Lower leg skin (tissue), 4 donors: ENCODE measurements at regions not wholly inside any gene's neighbourhood (a gene's known extent, or its start where the extent isn't known, plus 50 kb on each side); places are given as distances from the start of the nearest gene placed in this dataset.

ENCODE experiments used
- DNase-seq, 2 donors: peaks; one replicate each; pipeline ENCODE4 v3.0.0-alpha.2; 2019; ENCODE audit warnings: low spot score in 2 of 2
- H3K4me3 ChIP-seq: fragments of 200-600 bp; sonication (generic); 2 replicates; pipeline ENCODE4 v1.5.1; 2017; ENCODE audit warnings: mild to moderate bottlenecking, low read depth; ENCODE audit not compliant: poor library complexity, severe bottlenecking
- POLR2A ChIP-seq, 2 donors: fragments of 450-650 bp; IDR thresholded peaks; one replicate each; pipeline ENCODE4 v1.6.1; 2016 to 2017; ENCODE audit warnings: antibody characterized with exemption in 2 of 2, mild to moderate bottlenecking in 1 of 2, moderate library complexity in 1 of 2
- WGBS, 2 donors: methylation state at CpG; one replicate each; pipeline ENCODE4 v1.1.5; 2018; 5-methylcytosine and 5-hydroxymethylcytosine counted together
- intact Hi-C: fragments of 100-400 bp; cut with DNase I; formaldehyde crosslinking; loops from one replicate; pipeline ENCODE4 v1.15.0; 2023; ENCODE audit warnings: low total_unique reads
- TF ChIP-seq, protein P1 (sequence below), 3 donors: fragments of 450-650 bp; IDR thresholded peaks; one replicate each; pipeline ENCODE4 v1.5.1; 2016; ENCODE audit warnings: antibody characterized with exemption in 3 of 3, mild to moderate bottlenecking in 3 of 3, moderate library complexity in 2 of 3

DNA sequence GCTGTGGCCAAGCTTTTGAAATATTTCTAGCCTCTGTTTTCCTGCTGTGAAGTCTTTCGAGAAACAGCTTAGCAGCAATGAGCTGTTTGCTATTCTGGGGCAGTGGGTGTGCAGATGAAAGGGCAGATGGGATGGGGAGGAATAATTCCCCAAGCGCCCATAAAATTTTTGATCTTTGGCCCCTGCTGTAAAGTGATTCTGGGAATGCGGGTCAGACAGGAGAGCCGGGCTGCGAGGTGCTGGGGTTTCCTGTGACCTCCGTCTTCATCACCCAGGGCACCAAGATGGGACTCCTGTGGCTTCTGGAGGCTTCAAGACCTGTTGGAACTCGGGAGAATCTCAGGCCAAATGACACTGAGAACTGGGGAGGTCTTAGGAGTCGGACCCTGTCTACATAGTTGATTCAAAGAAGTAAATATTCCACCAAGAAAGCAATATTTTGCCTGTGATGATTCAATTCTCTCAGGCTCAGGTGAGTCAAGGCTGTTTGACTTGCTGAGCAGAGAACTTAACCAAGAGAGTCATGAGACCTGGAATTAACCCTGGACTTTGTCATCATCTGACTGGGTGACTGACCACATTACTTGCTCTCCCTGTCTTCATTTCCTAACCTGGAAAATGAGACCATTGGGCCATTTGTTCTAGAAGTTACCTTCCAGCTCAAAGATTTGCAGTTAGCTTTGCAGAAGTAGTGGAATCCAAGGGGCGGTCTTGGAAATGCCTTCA, 86.4 kb downstream of the POLR2M start:
- no peak for DNase-seq
- intact Hi-C loops = no loop called here
- 89 to 90% methylated on average over 9 of the region's 9 CpGs for WGBS, 2 donors
- TF ChIP-seq POLR2A (IDR thresholded peaks at IDR 0.05) = no peak
- TF ChIP-seq, protein P1, sequence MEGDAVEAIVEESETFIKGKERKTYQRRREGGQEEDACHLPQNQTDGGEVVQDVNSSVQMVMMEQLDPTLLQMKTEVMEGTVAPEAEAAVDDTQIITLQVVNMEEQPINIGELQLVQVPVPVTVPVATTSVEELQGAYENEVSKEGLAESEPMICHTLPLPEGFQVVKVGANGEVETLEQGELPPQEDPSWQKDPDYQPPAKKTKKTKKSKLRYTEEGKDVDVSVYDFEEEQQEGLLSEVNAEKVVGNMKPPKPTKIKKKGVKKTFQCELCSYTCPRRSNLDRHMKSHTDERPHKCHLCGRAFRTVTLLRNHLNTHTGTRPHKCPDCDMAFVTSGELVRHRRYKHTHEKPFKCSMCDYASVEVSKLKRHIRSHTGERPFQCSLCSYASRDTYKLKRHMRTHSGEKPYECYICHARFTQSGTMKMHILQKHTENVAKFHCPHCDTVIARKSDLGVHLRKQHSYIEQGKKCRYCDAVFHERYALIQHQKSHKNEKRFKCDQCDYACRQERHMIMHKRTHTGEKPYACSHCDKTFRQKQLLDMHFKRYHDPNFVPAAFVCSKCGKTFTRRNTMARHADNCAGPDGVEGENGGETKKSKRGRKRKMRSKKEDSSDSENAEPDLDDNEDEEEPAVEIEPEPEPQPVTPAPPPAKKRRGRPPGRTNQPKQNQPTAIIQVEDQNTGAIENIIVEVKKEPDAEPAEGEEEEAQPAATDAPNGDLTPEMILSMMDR (IDR thresholded peaks at IDR 0.05) = no peak
- H3K4me3 ChIP-seq = no peak overlapping the region

DNA sequence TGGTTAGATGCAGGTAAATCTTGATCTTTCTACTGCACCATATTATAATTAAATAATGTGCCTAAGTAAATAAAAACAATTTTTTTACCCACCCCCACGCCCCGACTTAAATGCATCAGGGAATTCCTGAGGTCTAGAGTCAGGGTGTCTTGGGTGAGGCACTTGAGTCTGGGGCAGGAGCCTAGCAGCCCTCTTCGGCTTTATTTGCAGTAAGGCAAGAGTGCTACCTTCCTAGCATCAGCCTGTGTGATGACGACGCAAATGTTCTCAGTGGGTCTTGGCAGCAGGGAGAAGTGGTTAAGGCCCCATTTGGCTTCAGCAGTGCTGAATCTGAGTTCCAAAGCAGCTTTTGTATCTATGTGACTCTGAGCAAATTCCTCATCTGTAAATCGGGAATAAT, 88.7 kb downstream of the POLR2M start:
- no peak for DNase-seq
- no peak for TF ChIP-seq POLR2A (IDR thresholded peaks at IDR 0.05)
- TF ChIP-seq, protein P1 (IDR thresholded peaks at IDR 0.05) = no peak
- intact Hi-C loops = no loop called here
- 77 to 89% methylated on average over 6 of the region's 6 CpGs for WGBS, 2 donors
- no peak overlapping the region for H3K4me3 ChIP-seq

DNA sequence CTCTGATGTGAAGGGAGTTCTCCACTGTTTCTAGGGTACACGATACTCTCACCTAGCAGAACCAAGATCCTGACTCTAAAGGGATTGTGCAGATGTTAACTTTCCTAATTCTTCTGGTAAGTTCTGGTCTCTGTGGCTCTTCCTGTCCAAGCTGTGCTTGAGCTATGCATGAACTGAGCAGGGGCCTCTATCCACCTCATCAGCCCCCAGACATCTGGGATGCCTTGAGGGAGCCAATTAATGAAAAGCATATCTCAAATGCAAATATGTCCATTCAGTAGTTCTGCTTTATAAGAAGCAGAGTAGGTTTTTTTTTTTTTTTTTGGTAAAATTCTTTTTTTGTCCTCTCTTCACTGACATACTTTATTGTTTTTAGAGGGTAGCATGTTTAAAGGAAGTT, 89.6 kb downstream of the POLR2M start:
- no peak overlapping the region for H3K4me3 ChIP-seq
- DNase-seq = no peak
- TF ChIP-seq, protein P1 (IDR thresholded peaks at IDR 0.05) = no peak
- no peak for TF ChIP-seq POLR2A (IDR thresholded peaks at IDR 0.05)
- WGBS, 2 donors = 100% methylated on average over 1 of the region's 1 CpG
- intact Hi-C loops = no loop called here

DNA sequence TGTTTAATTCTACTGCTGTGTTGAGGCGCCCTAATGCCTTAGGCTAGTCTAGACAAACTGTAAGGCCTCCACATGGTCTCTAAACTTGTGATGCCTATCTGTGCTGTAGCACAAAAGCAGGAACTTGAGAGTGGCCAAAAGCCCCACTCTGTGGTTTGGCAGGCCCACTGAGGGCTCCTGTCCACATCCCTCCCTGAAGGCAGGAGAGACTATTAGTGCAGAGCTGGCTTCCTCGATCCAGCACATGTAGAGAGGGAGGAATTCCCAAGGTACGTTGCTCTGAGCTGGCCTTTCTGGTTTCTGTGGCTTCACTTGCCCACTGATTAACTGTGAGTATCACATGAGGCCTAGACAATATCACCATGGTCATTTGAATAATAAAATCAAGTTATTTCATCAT, 90.6 kb downstream of the POLR2M start:
- TF ChIP-seq POLR2A (IDR thresholded peaks at IDR 0.05) = no peak
- TF ChIP-seq, protein P1 (IDR thresholded peaks at IDR 0.05) = no peak
- 81 to 85% methylated on average over 3 of the region's 3 CpGs for WGBS, 2 donors

DNA sequence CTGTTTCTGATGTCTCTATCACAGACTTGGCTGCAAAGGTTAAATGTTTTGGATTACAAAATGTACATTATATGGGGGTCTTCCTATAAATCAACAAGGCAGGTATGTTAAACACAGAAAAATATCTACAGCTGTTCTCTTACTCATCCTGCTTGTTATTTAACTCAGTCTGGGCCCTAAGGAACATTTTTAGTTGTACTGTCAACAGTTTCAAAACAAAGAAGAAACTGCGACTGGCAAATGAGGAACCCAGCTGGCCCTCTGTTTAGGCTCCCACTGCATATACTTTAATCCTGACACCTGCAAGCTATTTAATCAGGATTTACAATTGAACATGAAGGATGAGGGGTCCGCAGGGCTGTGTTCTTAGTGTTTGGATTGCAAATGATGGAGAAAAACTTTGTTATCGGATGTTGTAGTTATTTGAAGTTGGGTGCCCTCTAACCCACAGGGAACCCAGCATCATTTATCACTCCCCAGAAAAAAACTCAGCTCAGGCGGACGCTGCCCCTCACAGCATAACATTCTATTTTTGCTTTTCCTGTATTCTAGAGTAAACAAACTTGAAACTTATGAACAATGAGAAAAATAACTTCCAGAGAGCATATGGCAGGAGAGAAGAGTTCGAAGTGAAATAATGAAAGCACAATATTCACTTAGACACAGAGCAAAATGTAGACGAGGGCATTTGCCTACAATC, 91.2 kb downstream of the POLR2M start:
- no peak overlapping the region for H3K4me3 ChIP-seq
- no peak for DNase-seq
- TF ChIP-seq POLR2A (IDR thresholded peaks at IDR 0.05) = no peak
- TF ChIP-seq, protein P1 (IDR thresholded peaks at IDR 0.05) = no peak
- intact Hi-C loops = no loop called here
- WGBS, 2 donors = 76 to 78% methylated on average over 7 of the region's 7 CpGs

More for the DNA sequence above, 90.6 kb downstream of the POLR2M start:
- no peak for DNase-seq
- intact Hi-C loops = no loop called here
- H3K4me3 ChIP-seq = no peak overlapping the region
